Heart left ventricle (tissue), 13 donors: ENCODE measurements at regions not wholly inside any gene's neighbourhood (a gene's known extent, or its start where the extent isn't known, plus 50 kb on each side); places are given as distances from the start of the nearest gene placed in this dataset.

ENCODE experiments used
- POLR2A ChIP-seq, 2 donors: fragments of 450-650 bp; IDR thresholded peaks; one replicate each; pipeline ENCODE4 v1.6.1; 2017; ENCODE audit warnings: antibody characterized with exemption in 2 of 2, mild to moderate bottlenecking in 2 of 2, moderate library complexity in 2 of 2
- TF ChIP-seq, protein P1 (sequence below), 12 donors: fragments of 200-600 bp; sonication (generic) in 4 of 12; IDR thresholded peaks; one replicate each; pipeline versions ENCODE4 v1.5.0 to v1.8.0; 2018 to 2022; ENCODE audit warnings: antibody characterized with exemption in 12 of 12, mild to moderate bottlenecking in 5 of 12
- donor health status: ischemic (EF 13 %, LVEDD 7.1; RV severe dilation, severe dysfunction).
- donor health status: DM: no; HTN: yes; CAD: no.
- donor health status: DM: no; HTN: no; CAD: no.
- donor health status: ischemic (EF 25% LVEDD 6.9; RV normal size, moderate dysfunction).
- donor health status: ischemic (EF 25% LVEDD 5.7; RV mildly dilated, moderate dysfunction).
- donor health status: ischemic (EF 35%, LVEDD 5.7; RV mildly dilated, moderate dysfunction).
- donor health status: nonischemic (EF 11% LVEDD 7.7; RV severe dilation, severe dysfunction).
- donor health status: DM: yes; HTN: yes; CAD: no.
- donor health status: PGD.
- donor health status: ischemic (EF 29% LVEDD 5.4; RV normal size, mild dysfunction).
- donor health status: nonischemic (EF 23%, LVEDD 6.1; RV moderate dilation, normal function).

DNA sequence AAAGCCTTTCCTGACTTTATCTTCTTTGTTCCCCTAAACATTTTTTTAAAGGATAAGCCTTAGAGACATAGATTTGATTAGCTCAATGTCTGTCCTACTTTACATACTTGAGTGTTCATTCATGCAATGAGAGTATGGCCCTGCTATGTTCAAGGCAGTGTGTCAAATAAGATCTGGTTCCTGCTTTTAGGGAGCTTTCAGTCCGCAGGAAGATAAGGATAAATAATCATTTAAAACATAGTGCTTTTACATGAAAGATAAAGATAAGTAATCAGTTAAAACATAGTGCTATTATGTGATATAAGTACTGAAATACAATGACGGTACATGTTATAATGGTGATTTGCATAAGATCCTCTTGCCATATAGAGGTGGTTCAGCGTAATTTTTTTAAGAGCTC lies 378.3 kb upstream of the PRICKLE1 start:
- TF ChIP-seq POLR2A (IDR thresholded peaks at IDR 0.05), result no peak
- TF ChIP-seq, protein P1, sequence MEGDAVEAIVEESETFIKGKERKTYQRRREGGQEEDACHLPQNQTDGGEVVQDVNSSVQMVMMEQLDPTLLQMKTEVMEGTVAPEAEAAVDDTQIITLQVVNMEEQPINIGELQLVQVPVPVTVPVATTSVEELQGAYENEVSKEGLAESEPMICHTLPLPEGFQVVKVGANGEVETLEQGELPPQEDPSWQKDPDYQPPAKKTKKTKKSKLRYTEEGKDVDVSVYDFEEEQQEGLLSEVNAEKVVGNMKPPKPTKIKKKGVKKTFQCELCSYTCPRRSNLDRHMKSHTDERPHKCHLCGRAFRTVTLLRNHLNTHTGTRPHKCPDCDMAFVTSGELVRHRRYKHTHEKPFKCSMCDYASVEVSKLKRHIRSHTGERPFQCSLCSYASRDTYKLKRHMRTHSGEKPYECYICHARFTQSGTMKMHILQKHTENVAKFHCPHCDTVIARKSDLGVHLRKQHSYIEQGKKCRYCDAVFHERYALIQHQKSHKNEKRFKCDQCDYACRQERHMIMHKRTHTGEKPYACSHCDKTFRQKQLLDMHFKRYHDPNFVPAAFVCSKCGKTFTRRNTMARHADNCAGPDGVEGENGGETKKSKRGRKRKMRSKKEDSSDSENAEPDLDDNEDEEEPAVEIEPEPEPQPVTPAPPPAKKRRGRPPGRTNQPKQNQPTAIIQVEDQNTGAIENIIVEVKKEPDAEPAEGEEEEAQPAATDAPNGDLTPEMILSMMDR (IDR thresholded peaks at IDR 0.05), result no peak
